OCI-LY7 (cell line): ENCODE measurements at regions not wholly inside any gene's neighbourhood (a gene's known extent, or its start where the extent isn't known, plus 50 kb on each side); places are given as distances from the start of the nearest gene placed in this dataset.

Experiments
- EZH2phosphoT487 ChIP-seq: fragments of 200-600 bp; sonication (generic); IDR thresholded peaks from 2 replicates; pipeline ENCODE4 v1.6.1; 2018; ENCODE audit warnings: low read depth, borderline replicate concordance, mild to moderate bottlenecking, mixed run types, antibody characterized with exemption, low read length, moderate library complexity, mixed read lengths
- TF ChIP-seq, protein P1 (sequence below): fragments of 200-600 bp; sonication (generic); conservative IDR thresholded peaks from 2 replicates; pipeline ENCODE4 v1.5.1; 2014; ENCODE audit warnings: mild to moderate bottlenecking, antibody characterized with exemption, low read length, moderate library complexity, mixed read lengths

DNA sequence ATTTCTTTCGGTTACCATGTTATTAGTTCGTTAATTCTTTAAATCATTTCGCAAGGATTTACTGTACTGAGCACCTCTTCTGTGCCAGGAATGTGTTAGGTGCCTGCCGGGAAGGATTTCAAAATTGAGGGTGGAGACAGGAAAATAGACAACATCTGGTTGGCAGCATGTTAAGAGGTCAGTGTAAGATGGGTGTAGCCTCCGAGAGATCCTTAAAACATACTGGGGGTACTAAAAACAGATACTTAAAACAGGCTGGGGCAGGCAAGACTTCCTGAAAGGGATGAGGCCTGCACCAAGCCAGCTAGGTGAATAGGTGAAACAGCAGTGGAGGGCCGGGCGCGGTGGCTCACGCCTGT is 178.0 kb upstream of the SGK1 start:
- TF ChIP-seq, protein P1, sequence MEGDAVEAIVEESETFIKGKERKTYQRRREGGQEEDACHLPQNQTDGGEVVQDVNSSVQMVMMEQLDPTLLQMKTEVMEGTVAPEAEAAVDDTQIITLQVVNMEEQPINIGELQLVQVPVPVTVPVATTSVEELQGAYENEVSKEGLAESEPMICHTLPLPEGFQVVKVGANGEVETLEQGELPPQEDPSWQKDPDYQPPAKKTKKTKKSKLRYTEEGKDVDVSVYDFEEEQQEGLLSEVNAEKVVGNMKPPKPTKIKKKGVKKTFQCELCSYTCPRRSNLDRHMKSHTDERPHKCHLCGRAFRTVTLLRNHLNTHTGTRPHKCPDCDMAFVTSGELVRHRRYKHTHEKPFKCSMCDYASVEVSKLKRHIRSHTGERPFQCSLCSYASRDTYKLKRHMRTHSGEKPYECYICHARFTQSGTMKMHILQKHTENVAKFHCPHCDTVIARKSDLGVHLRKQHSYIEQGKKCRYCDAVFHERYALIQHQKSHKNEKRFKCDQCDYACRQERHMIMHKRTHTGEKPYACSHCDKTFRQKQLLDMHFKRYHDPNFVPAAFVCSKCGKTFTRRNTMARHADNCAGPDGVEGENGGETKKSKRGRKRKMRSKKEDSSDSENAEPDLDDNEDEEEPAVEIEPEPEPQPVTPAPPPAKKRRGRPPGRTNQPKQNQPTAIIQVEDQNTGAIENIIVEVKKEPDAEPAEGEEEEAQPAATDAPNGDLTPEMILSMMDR = no peak
- TF ChIP-seq EZH2phosphoT487 = no peak
